PC-3 (cell line): ENCODE measurements at regions not wholly inside any gene's neighbourhood (a gene's known extent, or its start where the extent isn't known, plus 50 kb on each side); places are given as distances from the start of the nearest gene placed in this dataset.
A peak's percentile ranks its signal among the peaks of the same experiment; 100 is the strongest.

Source experiments
- ATAC-seq: fragments of 200-7000 bp; cut with Tn5 transposase; 2 replicates; pipeline ENCODE4 v1.9.1; 2020; ENCODE audit warnings: mild to moderate bottlenecking, moderate library complexity
- BruUV-seq: library from RNA; stranded (reverse); fragments of 400-500 nt; replicated peaks from 2 replicates; lab custom pipeline; 2021; lab: Mats Ljungman, UMichigan
- CTCF ChIA-PET: fragments of 300-600 bp; sonication (Branson Sonifier 250); formaldehyde crosslinking; loops from one replicate; lab custom pipeline; 2022; ENCODE audit warnings: antibody characterized with exemption; lab: Charles Lee
- POLR2A ChIA-PET: fragments of 300-600 bp; sonication (Branson Sonifier 250); formaldehyde crosslinking; loops from one replicate; lab custom pipeline; 2022; ENCODE audit warnings: antibody characterized with exemption; ENCODE audit not compliant: unreplicated experiment; lab: Charles Lee
- DNase-seq: peaks from one replicate; pipeline ENCODE4 v3.0.0-alpha.2; 2015
- H2AFZ ChIP-seq: fragments of 300-600 bp; sonication (generic); 2 replicates; pipeline ENCODE4 v1.6.0; 2016; ENCODE audit warnings: antibody characterized with exemption, low read length
- H3F3A ChIP-seq: fragments of 300-600 bp; sonication (generic); one replicate; pipeline ENCODE4 v1.6.0; 2017; ENCODE audit warnings: antibody characterized with exemption, low read length, control low read depth, mild to moderate bottlenecking; ENCODE audit not compliant: unreplicated experiment
- H3K27ac ChIP-seq: fragments of 300-600 bp; sonication (generic); 2 replicates; pipeline ENCODE4 v1.5.1; 2016; ENCODE audit warnings: mild to moderate bottlenecking, low read length
- H3K27me3 ChIP-seq: fragments of 300-600 bp; sonication (generic); 2 replicates; pipeline ENCODE4 v1.6.1; 2016; ENCODE audit warnings: low read length, mixed read lengths
- H3K36me3 ChIP-seq: fragments of 300-600 bp; sonication (generic); 2 replicates; pipeline ENCODE4 v1.6.1; 2016; ENCODE audit warnings: low read depth, mixed run types, low read length, mixed read lengths
- H3K4me1 ChIP-seq: fragments of 300-600 bp; sonication (generic); 2 replicates; pipeline ENCODE4 v1.5.1; 2016; ENCODE audit warnings: low read length; ENCODE audit not compliant: insufficient read depth
- H3K4me2 ChIP-seq: fragments of 300-600 bp; sonication (generic); 2 replicates; pipeline ENCODE4 v1.6.0; 2016; ENCODE audit warnings: low read length
- H3K4me3 ChIP-seq: fragments of 300-600 bp; sonication (generic); 2 replicates; pipeline ENCODE4 v1.5.1; 2016; ENCODE audit warnings: mild to moderate bottlenecking, low read length, mixed read lengths
- H3K79me2 ChIP-seq: fragments of 300-600 bp; sonication (generic); 2 replicates; pipeline ENCODE4 v1.6.1; 2017; ENCODE audit warnings: low read length, mixed read lengths
- H3K9ac ChIP-seq: fragments of 300-600 bp; sonication (generic); 2 replicates; pipeline ENCODE4 v1.6.0; 2016; ENCODE audit warnings: mild to moderate bottlenecking, low read length
- H3K9me2 ChIP-seq: fragments of 300-600 bp; sonication (generic); replicated peaks from 2 replicates; pipeline ENCODE4 v1.6.1; 2016; ENCODE audit warnings: mixed run types, low read length, mixed read lengths
- H3K9me3 ChIP-seq: fragments of 300-600 bp; sonication (generic); 2 replicates; pipeline ENCODE4 v1.6.1; 2016; ENCODE audit warnings: low read length, mixed read lengths
- H4K20me1 ChIP-seq: fragments of 300-600 bp; sonication (generic); 2 replicates; pipeline ENCODE4 v1.6.1; 2016; ENCODE audit warnings: low read length, mixed read lengths
- EZH2 ChIP-seq: fragments of 300-600 bp; sonication (generic); IDR thresholded peaks from one replicate; pipeline ENCODE4 v1.6.1; 2017; ENCODE audit warnings: antibody characterized with exemption, mild to moderate bottlenecking, low read length; ENCODE audit not compliant: unreplicated experiment
- EZH2phosphoT487 ChIP-seq: fragments of 300-600 bp; sonication (generic); IDR thresholded peaks from 2 replicates; pipeline ENCODE4 v1.6.1; 2018; ENCODE audit warnings: mild to moderate bottlenecking, antibody characterized with exemption, low read length, borderline replicate concordance
- intact Hi-C: fragments of 100-400 bp; cut with micrococcal nuclease; formaldehyde crosslinking; loops from 2 replicates; pipeline ENCODE4 v1.9.0; 2023
- TF ChIP-seq, protein P1 (sequence below): fragments of 300-600 bp; sonication (generic); conservative IDR thresholded peaks from 2 replicates; pipeline ENCODE4 v1.5.1; 2017; ENCODE audit warnings: antibody characterized with exemption, low read depth, mild to moderate bottlenecking, low read length

- Histone ChIP-seq H3K27me3 (no peaks in the 10 kb centered on the region), H3K27ac (no peak overlapping the region), H3K9me2 (no peaks in the 10 kb centered on the region), H3K9ac (no peak overlapping the region), H4K20me1 (no peaks in the 10 kb centered on the region), H3K4me1 (no peaks in the 10 kb centered on the region), H3F3A (no peaks in the 10 kb centered on the region), H3K36me3 (no peaks in the 10 kb centered on the region), H2AFZ (peak overlapping the region; percentile 41), H3K4me3 (no peak overlapping the region), H3K4me2 (no peak overlapping the region), H3K9me3 (no peaks in the 10 kb centered on the region), H3K79me2 (no peaks in the 10 kb centered on the region)
- ChIA-PET CTCF (no interaction called here), POLR2A (no interaction called here)
- TF ChIP-seq, protein P1, sequence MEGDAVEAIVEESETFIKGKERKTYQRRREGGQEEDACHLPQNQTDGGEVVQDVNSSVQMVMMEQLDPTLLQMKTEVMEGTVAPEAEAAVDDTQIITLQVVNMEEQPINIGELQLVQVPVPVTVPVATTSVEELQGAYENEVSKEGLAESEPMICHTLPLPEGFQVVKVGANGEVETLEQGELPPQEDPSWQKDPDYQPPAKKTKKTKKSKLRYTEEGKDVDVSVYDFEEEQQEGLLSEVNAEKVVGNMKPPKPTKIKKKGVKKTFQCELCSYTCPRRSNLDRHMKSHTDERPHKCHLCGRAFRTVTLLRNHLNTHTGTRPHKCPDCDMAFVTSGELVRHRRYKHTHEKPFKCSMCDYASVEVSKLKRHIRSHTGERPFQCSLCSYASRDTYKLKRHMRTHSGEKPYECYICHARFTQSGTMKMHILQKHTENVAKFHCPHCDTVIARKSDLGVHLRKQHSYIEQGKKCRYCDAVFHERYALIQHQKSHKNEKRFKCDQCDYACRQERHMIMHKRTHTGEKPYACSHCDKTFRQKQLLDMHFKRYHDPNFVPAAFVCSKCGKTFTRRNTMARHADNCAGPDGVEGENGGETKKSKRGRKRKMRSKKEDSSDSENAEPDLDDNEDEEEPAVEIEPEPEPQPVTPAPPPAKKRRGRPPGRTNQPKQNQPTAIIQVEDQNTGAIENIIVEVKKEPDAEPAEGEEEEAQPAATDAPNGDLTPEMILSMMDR = no peak
- no peak for TF ChIP-seq EZH2phosphoT487
- TF ChIP-seq EZH2 = no peak
- no peak for DNase-seq
- ATAC-seq = no peak
- BruUV-seq = no TSS peak
- intact Hi-C loops = no loop called here
Observed at GRCh38 chr2:8171608-8172007, 510.2 kb upstream of the ID2 start.

- ATAC-seq (no peak), DNase-seq (no peak)
- Histone ChIP-seq H3K4me2 (no peak overlapping the region), H3K4me3 (no peak overlapping the region), H3K27ac (no peak overlapping the region), H3F3A (no peaks in the 10 kb centered on the region), H3K36me3 (no peaks in the 10 kb centered on the region), H3K9ac (no peak overlapping the region), H3K27me3 (no peaks in the 10 kb centered on the region), H3K4me1 (no peaks in the 10 kb centered on the region), H2AFZ (no peak overlapping the region), H3K9me2 (no peaks in the 10 kb centered on the region), H4K20me1 (no peaks in the 10 kb centered on the region), H3K79me2 (no peaks in the 10 kb centered on the region), H3K9me3 (no peaks in the 10 kb centered on the region)
- TF ChIP-seq, protein P1 = no peak
- TF ChIP-seq EZH2 (no peak), EZH2phosphoT487 (no peak)
- intact Hi-C loops = no loop called here
- CTCF ChIA-PET = no interaction called here
- no TSS peak for BruUV-seq
- POLR2A ChIA-PET = no interaction called here
Observed at GRCh38 chr2:8172661-8173060, 509.2 kb upstream of the ID2 start.

GRCh38 chr2:8174641-8175257, 507.1 kb upstream of the ID2 start:
- ChIA-PET POLR2A (no interaction called here), CTCF (no interaction called here)
- H3K4me2 ChIP-seq = no peak overlapping the region
- intact Hi-C loops = no loop called here
- BruUV-seq = no TSS peak
- H3K9ac ChIP-seq = no peak overlapping the region
- no peaks in the 10 kb centered on the region for H3K27me3 ChIP-seq
- H3K27ac ChIP-seq = no peak overlapping the region
- H3K36me3 ChIP-seq = no peaks in the 10 kb centered on the region
- H3K9me3 ChIP-seq = no peaks in the 10 kb centered on the region
- H2AFZ ChIP-seq = no peak overlapping the region
- no peaks in the 10 kb centered on the region for H3K79me2 ChIP-seq
- no peak; the same call in 1 of the 2 replicates for ATAC-seq
- DNase-seq = no peak
- H3K4me3 ChIP-seq = no peak overlapping the region
- TF ChIP-seq EZH2phosphoT487 (no peak), EZH2 (no peak)
- TF ChIP-seq, protein P1 = no peak
- no peaks in the 10 kb centered on the region for H4K20me1 ChIP-seq
- no peaks in the 10 kb centered on the region for H3F3A ChIP-seq
- no peaks in the 10 kb centered on the region for H3K9me2 ChIP-seq
- H3K4me1 ChIP-seq = no peaks in the 10 kb centered on the region
